ENCODE measurements at regions not wholly inside any gene's neighbourhood (a gene's known extent, or its start where the extent isn't known, plus 50 kb on each side); places are given as distances from the start of the nearest gene placed in this dataset.

DNA sequence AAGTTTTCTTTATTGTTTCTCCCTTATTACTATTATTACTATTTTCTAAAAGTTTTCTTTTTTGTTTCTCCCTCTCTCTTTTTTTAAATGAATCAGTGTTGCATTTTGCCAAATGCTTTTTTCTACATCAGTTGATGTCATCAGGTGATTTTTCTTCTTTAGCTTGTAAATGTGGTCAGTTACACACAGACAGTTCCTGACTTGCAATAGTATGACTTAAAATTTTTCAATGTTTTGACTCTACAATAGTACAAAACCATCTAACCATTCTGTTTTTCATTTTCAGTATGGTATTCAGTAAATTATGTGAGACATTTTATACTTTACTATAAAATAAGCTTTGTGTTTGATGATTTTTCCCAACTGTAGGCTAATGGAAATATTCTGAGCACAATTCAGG, 443.0 kb downstream of the GADD45G start:
- TF ChIP-seq, protein P1, sequence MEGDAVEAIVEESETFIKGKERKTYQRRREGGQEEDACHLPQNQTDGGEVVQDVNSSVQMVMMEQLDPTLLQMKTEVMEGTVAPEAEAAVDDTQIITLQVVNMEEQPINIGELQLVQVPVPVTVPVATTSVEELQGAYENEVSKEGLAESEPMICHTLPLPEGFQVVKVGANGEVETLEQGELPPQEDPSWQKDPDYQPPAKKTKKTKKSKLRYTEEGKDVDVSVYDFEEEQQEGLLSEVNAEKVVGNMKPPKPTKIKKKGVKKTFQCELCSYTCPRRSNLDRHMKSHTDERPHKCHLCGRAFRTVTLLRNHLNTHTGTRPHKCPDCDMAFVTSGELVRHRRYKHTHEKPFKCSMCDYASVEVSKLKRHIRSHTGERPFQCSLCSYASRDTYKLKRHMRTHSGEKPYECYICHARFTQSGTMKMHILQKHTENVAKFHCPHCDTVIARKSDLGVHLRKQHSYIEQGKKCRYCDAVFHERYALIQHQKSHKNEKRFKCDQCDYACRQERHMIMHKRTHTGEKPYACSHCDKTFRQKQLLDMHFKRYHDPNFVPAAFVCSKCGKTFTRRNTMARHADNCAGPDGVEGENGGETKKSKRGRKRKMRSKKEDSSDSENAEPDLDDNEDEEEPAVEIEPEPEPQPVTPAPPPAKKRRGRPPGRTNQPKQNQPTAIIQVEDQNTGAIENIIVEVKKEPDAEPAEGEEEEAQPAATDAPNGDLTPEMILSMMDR (IDR thresholded peaks at IDR 0.05; ENCODE audit: insufficient read depth, low read length, poor library complexity, severe bottlenecking) = no peak
- no peak for TF ChIP-seq EZH2phosphoT487 (conservative IDR thresholded peaks at IDR 0.05; ENCODE audit: low read length)

Measured in SU-DHL-6 (cell line).